ENCODE measurements at regions not wholly inside any gene's neighbourhood (a gene's known extent, or its start where the extent isn't known, plus 50 kb on each side); places are given as distances from the start of the nearest gene placed in this dataset.

DNA sequence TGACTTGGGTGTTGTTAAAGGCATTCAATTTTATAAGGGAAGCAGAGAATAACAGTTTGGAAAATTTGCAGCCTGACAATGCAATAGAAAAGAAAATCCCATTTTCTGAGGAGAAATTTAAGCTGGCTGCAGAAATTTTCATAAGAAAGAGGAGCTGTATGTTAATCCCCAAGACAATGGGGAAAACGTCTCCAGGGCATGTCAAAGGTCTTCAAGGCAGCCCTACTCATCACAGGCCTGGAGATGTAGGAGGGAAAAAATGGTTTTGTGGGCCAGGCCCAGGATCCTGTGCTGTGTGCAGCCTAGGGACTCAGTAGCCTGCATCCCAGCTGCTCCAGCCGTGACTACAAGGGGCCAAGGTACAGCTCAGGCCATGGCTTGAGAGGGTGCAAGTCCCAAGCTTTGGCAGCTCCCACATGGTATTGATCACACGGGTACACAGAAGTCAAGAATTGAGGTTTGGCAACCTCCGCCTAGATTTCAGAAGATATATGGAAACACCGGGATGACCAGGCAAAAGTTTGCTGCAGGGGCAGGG, 846.4 kb downstream of the C12orf50 start:
- Histone ChIP-seq H3K4me3 (ENCODE audit: low read depth in 1 of 5, low read length in 5 of 5) (no peak overlapping the region), H3K27ac (ENCODE audit: low read depth, low read length) (no peak overlapping the region), H3K27me3 (ENCODE audit: control insufficient read depth in 5 of 5, insufficient read depth in 4 of 5, low read length in 5 of 5) (no peaks in the 10 kb centered on the region), H3K9me3 (ENCODE audit: control insufficient read depth in 5 of 5, low read length in 5 of 5) (no peaks in the 10 kb centered on the region), H3K9ac (ENCODE audit: low read length in 5 of 5) (no peak overlapping the region), H3K4me1 (ENCODE audit: control insufficient read depth in 5 of 5, insufficient read depth in 5 of 5, low read length in 5 of 5) (no peaks in the 10 kb centered on the region), H3K36me3 (ENCODE audit: control insufficient read depth in 5 of 5, insufficient read depth in 5 of 5, low read length in 5 of 5) (no peaks in the 10 kb centered on the region)

DNA sequence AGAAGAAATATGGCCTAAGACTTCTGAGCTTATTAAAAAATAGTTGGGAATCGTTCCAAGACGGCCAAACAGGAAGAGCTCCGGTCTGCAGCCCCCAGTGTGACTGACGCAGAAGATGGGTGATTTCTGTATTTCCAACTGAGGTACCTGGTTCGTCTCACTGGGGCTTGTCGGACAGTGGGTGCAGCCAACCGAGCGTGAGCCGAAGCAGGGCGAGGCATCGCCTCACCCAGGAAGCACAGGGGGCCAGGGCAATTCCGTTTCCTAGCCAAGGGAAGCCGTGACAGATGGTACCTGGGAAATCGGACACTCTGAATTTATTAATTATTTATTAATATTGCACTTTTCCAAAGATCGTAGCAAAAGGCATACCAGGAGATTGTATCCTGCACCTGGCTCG, 857.8 kb downstream of the C12orf50 start:
- no peaks in the 10 kb centered on the region for H3K27me3 ChIP-seq (ENCODE audit: control insufficient read depth in 5 of 5, insufficient read depth in 4 of 5, low read length in 5 of 5)
- no peaks in the 10 kb centered on the region for H3K4me1 ChIP-seq (ENCODE audit: control insufficient read depth in 5 of 5, insufficient read depth in 5 of 5, low read length in 5 of 5)
- H3K9ac ChIP-seq (ENCODE audit: low read length in 5 of 5), result no peak overlapping the region
- H3K9me3 ChIP-seq (ENCODE audit: control insufficient read depth in 5 of 5, low read length in 5 of 5), result no peaks in the 10 kb centered on the region
- H3K27ac ChIP-seq (ENCODE audit: low read depth, low read length), result no peak overlapping the region
- no peaks in the 10 kb centered on the region for H3K36me3 ChIP-seq (ENCODE audit: control insufficient read depth in 5 of 5, insufficient read depth in 5 of 5, low read length in 5 of 5)
- H3K4me3 ChIP-seq (ENCODE audit: low read depth in 1 of 5, low read length in 5 of 5), result no peak overlapping the region

DNA sequence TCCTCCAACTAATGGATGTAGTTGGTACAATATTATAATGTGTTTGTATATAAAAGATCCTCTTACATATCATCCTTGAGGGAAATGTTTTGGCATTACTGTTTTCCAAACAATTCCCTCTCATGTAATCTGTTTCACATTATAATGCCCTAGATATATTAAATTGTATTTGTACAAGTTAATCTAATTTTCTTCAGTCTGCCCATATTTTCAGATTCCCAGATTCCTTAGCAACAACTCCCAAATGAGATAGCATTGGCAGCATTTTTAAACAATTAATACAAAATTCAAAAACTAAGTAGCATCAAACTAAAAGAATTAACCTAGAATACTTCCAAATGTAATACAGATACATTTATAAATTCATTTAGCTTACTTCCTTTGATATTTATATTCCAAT, 860.2 kb downstream of the C12orf50 start:
- no peak overlapping the region for H3K27ac ChIP-seq (ENCODE audit: low read depth, low read length)
- H3K9me3 ChIP-seq (ENCODE audit: control insufficient read depth in 5 of 5, low read length in 5 of 5), result peaks cover 2 to 15% (median 10%) of the 10 kb centered on the region in 5 donors
- H3K27me3 ChIP-seq (ENCODE audit: control insufficient read depth in 5 of 5, insufficient read depth in 4 of 5, low read length in 5 of 5), result no peaks in the 10 kb centered on the region
- no peaks in the 10 kb centered on the region for H3K4me1 ChIP-seq (ENCODE audit: control insufficient read depth in 5 of 5, insufficient read depth in 5 of 5, low read length in 5 of 5)
- H3K9ac ChIP-seq (ENCODE audit: low read length in 5 of 5), result no peak overlapping the region
- H3K36me3 ChIP-seq (ENCODE audit: control insufficient read depth in 5 of 5, insufficient read depth in 5 of 5, low read length in 5 of 5), result no peaks in the 10 kb centered on the region
- H3K4me3 ChIP-seq (ENCODE audit: low read depth in 1 of 5, low read length in 5 of 5), result no peak overlapping the region

DNA sequence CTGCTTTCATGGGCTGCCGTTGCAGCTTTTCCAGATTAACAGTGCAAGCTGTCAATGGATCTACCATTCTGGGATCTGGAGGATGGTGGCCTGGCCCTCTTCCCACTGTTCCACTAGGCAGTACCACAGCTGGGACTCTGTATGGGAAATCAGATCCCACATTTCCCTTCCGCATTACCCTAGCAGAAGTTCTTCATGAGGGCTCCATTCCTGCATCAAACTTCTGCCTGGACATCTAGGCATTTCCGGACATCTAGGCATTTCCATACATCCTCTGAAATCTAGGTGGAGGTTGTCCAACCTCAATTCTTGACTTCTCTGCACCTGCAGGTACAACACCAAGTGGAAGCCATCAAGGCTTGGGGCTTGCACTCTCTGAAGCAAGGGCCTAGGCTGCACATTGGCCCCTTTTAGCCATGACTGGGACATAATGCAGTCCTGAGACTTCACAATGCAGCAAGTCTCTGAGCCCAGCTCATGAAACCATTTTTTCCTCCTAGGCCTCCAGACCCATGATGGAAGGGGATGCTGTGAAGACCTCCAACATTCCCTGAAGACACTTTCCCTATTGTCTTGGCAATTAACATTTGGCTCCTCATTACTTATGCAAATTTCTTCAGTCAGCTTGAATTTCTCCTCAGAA, 863.3 kb downstream of the C12orf50 start:
- no peak overlapping the region for H3K27ac ChIP-seq (ENCODE audit: low read depth, low read length)
- H3K27me3 ChIP-seq (ENCODE audit: control insufficient read depth in 5 of 5, insufficient read depth in 4 of 5, low read length in 5 of 5), result no peaks in the 10 kb centered on the region
- H3K4me3 ChIP-seq (ENCODE audit: low read depth in 1 of 5, low read length in 5 of 5), result peak overlapping the region in 2 of 5 donors; percentile 16 to 33
- H3K36me3 ChIP-seq (ENCODE audit: control insufficient read depth in 5 of 5, insufficient read depth in 5 of 5, low read length in 5 of 5), result no peaks in the 10 kb centered on the region
- H3K9me3 ChIP-seq (ENCODE audit: control insufficient read depth in 5 of 5, low read length in 5 of 5), result peaks cover 2 to 19% (median 10%) of the 10 kb centered on the region in 5 donors
- no peaks in the 10 kb centered on the region for H3K4me1 ChIP-seq (ENCODE audit: control insufficient read depth in 5 of 5, insufficient read depth in 5 of 5, low read length in 5 of 5)
- no peak overlapping the region for H3K9ac ChIP-seq (ENCODE audit: low read length in 5 of 5)

DNA sequence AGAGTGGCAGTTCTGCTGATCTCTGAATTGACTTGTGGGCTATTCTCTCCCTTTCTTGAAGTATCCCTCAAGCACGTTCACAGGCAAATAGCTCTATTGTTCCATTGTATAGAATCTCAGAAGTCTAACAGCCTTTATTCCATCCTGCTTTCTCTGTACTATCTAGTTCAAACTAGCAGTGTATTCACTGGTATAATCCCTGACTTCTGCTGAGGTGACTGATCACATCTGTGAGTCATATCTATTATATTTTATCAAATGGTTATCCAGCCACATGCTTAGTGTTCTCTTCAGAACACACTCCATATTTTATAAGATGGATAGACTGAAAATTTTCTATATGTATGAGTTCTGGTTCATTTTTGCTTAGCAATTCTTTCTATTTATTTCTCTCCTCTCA, 866.1 kb downstream of the C12orf50 start:
- Histone ChIP-seq H3K36me3 (ENCODE audit: control insufficient read depth in 5 of 5, insufficient read depth in 5 of 5, low read length in 5 of 5) (no peaks in the 10 kb centered on the region), H3K27me3 (ENCODE audit: control insufficient read depth in 5 of 5, insufficient read depth in 4 of 5, low read length in 5 of 5) (no peaks in the 10 kb centered on the region), H3K9me3 (ENCODE audit: control insufficient read depth in 5 of 5, low read length in 5 of 5) (peaks cover 2 to 19% (median 10%) of the 10 kb centered on the region in 5 donors), H3K9ac (ENCODE audit: low read length in 5 of 5) (no peak overlapping the region), H3K4me1 (ENCODE audit: control insufficient read depth in 5 of 5, insufficient read depth in 5 of 5, low read length in 5 of 5) (no peaks in the 10 kb centered on the region), H3K27ac (ENCODE audit: low read depth, low read length) (no peak overlapping the region), H3K4me3 (ENCODE audit: low read depth in 1 of 5, low read length in 5 of 5) (no peak overlapping the region)

DNA sequence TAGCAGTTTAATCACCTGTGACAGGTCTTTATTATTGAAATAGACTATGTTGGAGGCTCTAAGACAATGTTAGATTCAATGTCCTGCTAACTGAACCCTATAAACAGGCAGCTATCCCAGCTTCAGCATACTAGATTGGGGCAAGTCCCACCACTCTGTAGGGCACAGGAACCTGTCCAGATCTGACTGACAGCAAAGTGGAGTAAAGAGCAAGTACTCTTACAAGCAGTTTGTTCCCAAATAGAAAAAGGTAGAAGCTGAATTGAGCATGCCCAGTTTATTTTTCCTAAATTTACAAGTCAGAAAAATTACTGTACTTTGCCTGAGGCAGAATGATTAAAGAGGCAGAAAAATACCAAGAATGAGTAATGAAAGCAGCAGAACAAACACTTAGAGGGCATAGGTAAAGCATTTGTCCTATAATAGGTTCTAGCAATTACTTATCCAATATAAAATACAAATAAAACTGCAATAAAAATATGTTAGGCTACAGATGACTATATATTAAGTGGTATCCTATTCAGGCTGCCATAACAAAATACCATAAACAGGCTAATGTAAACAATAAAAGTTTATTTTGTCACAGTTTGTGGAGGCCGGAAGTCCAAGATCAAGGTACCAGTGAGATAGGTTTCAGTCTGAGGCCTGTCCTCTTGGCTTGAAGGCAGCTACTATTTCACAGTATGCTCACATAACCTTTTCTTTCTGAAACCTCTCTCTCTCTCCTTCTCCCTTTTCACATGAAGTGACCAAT, 868.2 kb downstream of the C12orf50 start:
- Histone ChIP-seq H3K27me3 (ENCODE audit: control insufficient read depth in 5 of 5, insufficient read depth in 4 of 5, low read length in 5 of 5) (no peaks in the 10 kb centered on the region), H3K27ac (ENCODE audit: low read depth, low read length) (no peak overlapping the region), H3K4me3 (ENCODE audit: low read depth in 1 of 5, low read length in 5 of 5) (no peak overlapping the region), H3K36me3 (ENCODE audit: control insufficient read depth in 5 of 5, insufficient read depth in 5 of 5, low read length in 5 of 5) (no peaks in the 10 kb centered on the region), H3K9ac (ENCODE audit: low read length in 5 of 5) (no peak overlapping the region), H3K4me1 (ENCODE audit: control insufficient read depth in 5 of 5, insufficient read depth in 5 of 5, low read length in 5 of 5) (no peaks in the 10 kb centered on the region), H3K9me3 (ENCODE audit: control insufficient read depth in 5 of 5, low read length in 5 of 5) (peaks cover 2 to 17% (median 8%) of the 10 kb centered on the region in 5 donors)

DNA sequence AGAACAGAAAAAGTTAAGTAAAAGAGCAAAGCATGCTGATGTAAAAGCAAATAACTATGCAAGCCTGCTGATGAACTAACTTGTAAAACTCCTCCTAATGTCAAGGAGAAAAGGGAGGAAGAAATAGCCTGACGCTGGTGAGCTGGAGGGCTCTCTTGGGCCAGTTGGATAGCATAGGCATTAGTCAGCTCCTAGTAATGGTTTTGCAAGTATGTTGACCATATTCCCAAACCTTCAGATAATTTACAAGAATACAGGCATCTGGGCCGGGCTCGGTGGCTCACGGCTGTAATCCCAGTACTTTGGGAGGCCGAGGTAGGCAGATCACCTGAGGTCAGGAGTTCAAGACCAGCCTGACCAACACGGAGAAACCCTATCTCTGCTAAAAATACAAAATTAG, 871.4 kb downstream of the C12orf50 start:
- Histone ChIP-seq H3K27me3 (ENCODE audit: control insufficient read depth in 5 of 5, insufficient read depth in 4 of 5, low read length in 5 of 5) (no peaks in the 10 kb centered on the region), H3K4me3 (ENCODE audit: low read depth in 1 of 5, low read length in 5 of 5) (no peak overlapping the region), H3K4me1 (ENCODE audit: control insufficient read depth in 5 of 5, insufficient read depth in 5 of 5, low read length in 5 of 5) (no peaks in the 10 kb centered on the region), H3K9ac (ENCODE audit: low read length in 5 of 5) (no peak overlapping the region), H3K27ac (ENCODE audit: low read depth, low read length) (no peak overlapping the region), H3K36me3 (ENCODE audit: control insufficient read depth in 5 of 5, insufficient read depth in 5 of 5, low read length in 5 of 5) (no peaks in the 10 kb centered on the region), H3K9me3 (ENCODE audit: control insufficient read depth in 5 of 5, low read length in 5 of 5) (peaks cover 0 to under 1% (median 0%) of the 10 kb centered on the region in 5 donors)

DNA sequence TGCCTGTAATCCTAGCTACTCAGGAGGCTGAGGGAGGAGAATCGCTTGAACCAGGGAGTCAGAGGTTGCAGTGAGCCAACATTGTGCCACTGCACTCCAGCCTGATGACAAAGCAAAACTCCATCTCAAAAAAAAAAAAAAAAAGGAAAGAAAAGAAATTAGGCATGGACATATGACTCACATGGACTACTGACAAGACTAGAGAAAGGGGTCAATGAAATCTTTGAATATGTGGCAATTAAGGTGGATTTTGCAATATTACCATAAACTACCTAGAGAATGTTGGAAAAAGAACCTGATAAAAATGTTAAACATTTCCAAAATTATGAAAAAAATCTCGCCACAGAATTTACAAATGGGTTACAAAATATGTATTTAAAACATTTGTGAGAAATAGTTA, 873.6 kb downstream of the C12orf50 start:
- H3K4me1 ChIP-seq (ENCODE audit: control insufficient read depth in 5 of 5, insufficient read depth in 5 of 5, low read length in 5 of 5), result peaks cover 0 to 4% (median 0%) of the 10 kb centered on the region in 5 donors
- no peaks in the 10 kb centered on the region for H3K36me3 ChIP-seq (ENCODE audit: control insufficient read depth in 5 of 5, insufficient read depth in 5 of 5, low read length in 5 of 5)
- H3K9me3 ChIP-seq (ENCODE audit: control insufficient read depth in 5 of 5, low read length in 5 of 5), result no peaks in the 10 kb centered on the region
- H3K27ac ChIP-seq (ENCODE audit: low read depth, low read length), result no peak overlapping the region
- no peaks in the 10 kb centered on the region for H3K27me3 ChIP-seq (ENCODE audit: control insufficient read depth in 5 of 5, insufficient read depth in 4 of 5, low read length in 5 of 5)
- no peak overlapping the region for H3K4me3 ChIP-seq (ENCODE audit: low read depth in 1 of 5, low read length in 5 of 5)
- H3K9ac ChIP-seq (ENCODE audit: low read length in 5 of 5), result no peak overlapping the region

DNA sequence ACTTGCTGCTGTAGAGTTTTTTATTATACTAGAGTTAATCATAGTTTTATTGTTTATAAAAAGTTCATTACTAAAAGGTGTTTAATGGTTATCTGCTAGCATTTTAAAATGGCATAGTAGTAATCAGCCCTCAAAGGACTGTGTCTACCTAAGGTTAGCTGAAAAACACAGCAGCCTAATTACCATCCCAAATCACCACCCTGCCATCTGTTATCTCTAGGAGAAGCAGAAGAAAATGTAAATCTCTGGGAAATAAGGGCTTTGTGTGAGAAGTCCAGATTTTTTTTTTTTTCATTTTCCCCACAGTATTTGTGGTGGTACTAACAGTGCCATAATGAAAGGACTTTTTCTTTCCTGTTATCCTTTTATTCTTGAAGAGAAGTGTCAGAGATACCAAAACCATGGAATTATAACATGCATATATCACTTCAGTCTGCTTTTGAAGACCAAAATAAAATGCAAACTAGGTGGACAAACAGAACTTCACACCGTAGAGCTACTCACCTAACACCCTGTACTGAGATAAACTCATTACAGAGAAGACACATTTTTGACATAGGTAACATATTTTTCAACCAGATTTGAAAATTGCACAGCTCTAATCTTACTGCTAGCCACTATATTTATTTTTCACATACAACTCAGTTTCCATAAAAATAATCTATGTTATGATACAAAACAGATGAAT, 876.2 kb downstream of the C12orf50 start:
- Histone ChIP-seq H3K36me3 (ENCODE audit: control insufficient read depth in 5 of 5, insufficient read depth in 5 of 5, low read length in 5 of 5) (no peaks in the 10 kb centered on the region), H3K9me3 (ENCODE audit: control insufficient read depth in 5 of 5, low read length in 5 of 5) (no peaks in the 10 kb centered on the region), H3K4me1 (ENCODE audit: control insufficient read depth in 5 of 5, insufficient read depth in 5 of 5, low read length in 5 of 5) (peaks cover 0 to 4% (median 0%) of the 10 kb centered on the region in 5 donors), H3K27ac (ENCODE audit: low read depth, low read length) (no peak overlapping the region), H3K9ac (ENCODE audit: low read length in 5 of 5) (no peak overlapping the region), H3K27me3 (ENCODE audit: control insufficient read depth in 5 of 5, insufficient read depth in 4 of 5, low read length in 5 of 5) (no peaks in the 10 kb centered on the region), H3K4me3 (ENCODE audit: low read depth in 1 of 5, low read length in 5 of 5) (no peak overlapping the region)

DNA sequence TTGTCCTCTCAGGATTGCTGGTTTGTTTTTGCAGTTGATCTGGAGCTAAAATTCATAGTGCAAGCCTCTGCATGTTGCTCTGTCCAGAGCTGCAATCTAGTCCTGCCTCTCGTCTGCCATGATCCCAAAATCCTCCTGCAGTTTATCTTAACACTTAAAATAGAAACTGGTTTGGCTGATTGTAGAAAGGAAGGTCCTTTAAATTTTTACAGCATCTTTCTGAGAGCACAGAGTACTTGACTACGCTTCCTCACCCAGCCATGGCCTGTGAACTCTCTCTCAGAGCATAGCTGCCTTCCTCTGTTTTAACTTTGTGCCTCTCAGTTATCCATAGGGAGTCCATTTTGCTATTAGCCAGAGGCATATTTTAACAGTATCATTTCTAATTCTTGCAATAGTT, 877.1 kb downstream of the C12orf50 start:
- no peak overlapping the region for H3K4me3 ChIP-seq (ENCODE audit: low read depth in 1 of 5, low read length in 5 of 5)
- H3K36me3 ChIP-seq (ENCODE audit: control insufficient read depth in 5 of 5, insufficient read depth in 5 of 5, low read length in 5 of 5), result no peaks in the 10 kb centered on the region
- no peaks in the 10 kb centered on the region for H3K9me3 ChIP-seq (ENCODE audit: control insufficient read depth in 5 of 5, low read length in 5 of 5)
- no peaks in the 10 kb centered on the region for H3K27me3 ChIP-seq (ENCODE audit: control insufficient read depth in 5 of 5, insufficient read depth in 4 of 5, low read length in 5 of 5)
- H3K4me1 ChIP-seq (ENCODE audit: control insufficient read depth in 5 of 5, insufficient read depth in 5 of 5, low read length in 5 of 5), result peaks cover 0 to 4% (median 0%) of the 10 kb centered on the region in 5 donors
- H3K9ac ChIP-seq (ENCODE audit: low read length in 5 of 5), result no peak overlapping the region
- no peak overlapping the region for H3K27ac ChIP-seq (ENCODE audit: low read depth, low read length)
